Endothelial cell of umbilical vein (primary cell): ENCODE measurements at regions not wholly inside any gene's neighbourhood (a gene's known extent, or its start where the extent isn't known, plus 50 kb on each side); places are given as distances from the start of the nearest gene placed in this dataset.

Experiments used
- BruUV-seq: library from RNA; stranded (reverse); fragments of 400-500 nt; replicated peaks from 2 replicates; lab custom pipeline; 2021; lab: Mats Ljungman, UMichigan
- CTCF ChIA-PET: fragments of 300-600, 350-600 bp; sonication (Branson Sonifier 250); formaldehyde crosslinking; loops from one replicate; lab custom pipeline; 2021; ENCODE audit warnings: antibody characterized with exemption, inconsistent platforms; lab: Charles Lee
- POLR2A ChIA-PET: fragments of 300-600, 350-600 bp; sonication (Branson Sonifier 250); formaldehyde crosslinking; loops from one replicate; lab custom pipeline; 2021; ENCODE audit warnings: antibody characterized with exemption, inconsistent platforms; lab: Charles Lee
- DNase-seq: peaks from one replicate; pipeline ENCODE4 v3.0.0-alpha.2; 2011; ENCODE audit warnings: low read depth, low spot score
- FAIRE-seq: peaks from 2 replicates; lab custom pipeline; 2011; peaks lifted over from hg19 to GRCh38; lab: Jason Lieb, UNC
- H2AFZ ChIP-seq: 2 replicates; pipeline ENCODE4 v1.6.0; 2012; ENCODE audit warnings: low read depth, low read length, control low read depth, inconsistent platforms
- H3K27ac ChIP-seq: 2 replicates; pipeline ENCODE4 v1.5.1; 2011; ENCODE audit warnings: low read depth, mild to moderate bottlenecking, control low read depth, low read length, moderate library complexity; ENCODE audit not compliant: insufficient read depth
- H3K27me3 ChIP-seq, 2 experiments: 2 replicates each; pipeline versions ENCODE4 v1.6.0 to v1.6.1; 2011; ENCODE audit warnings: low read length in 2 of 2, mixed read lengths in 1 of 2; ENCODE audit not compliant: control insufficient read depth in 2 of 2, insufficient read depth in 2 of 2
- H3K36me3 ChIP-seq, 2 experiments: 2 replicates in 1 of 2; 3 replicates in 1 of 2; pipeline ENCODE4 v1.5.1; 2011; ENCODE audit warnings: low read length in 2 of 2, mild to moderate bottlenecking in 1 of 2, moderate library complexity in 1 of 2; ENCODE audit not compliant: control insufficient read depth in 2 of 2, insufficient read depth in 2 of 2; ENCODE audit errors: extremely low read depth in 1 of 2
- H3K4me1 ChIP-seq: 3 replicates; pipeline ENCODE4 v1.5.1; 2011; ENCODE audit warnings: mild to moderate bottlenecking, low read length; ENCODE audit not compliant: control insufficient read depth, insufficient read depth; ENCODE audit errors: extremely low read depth
- H3K4me2 ChIP-seq: 2 replicates; pipeline ENCODE4 v1.6.1; 2011; ENCODE audit warnings: low read length, control low read depth, mixed read lengths; ENCODE audit not compliant: insufficient read depth
- H3K4me3 ChIP-seq, 3 experiments: fragments of 200-600 bp in 1 of 3; sonication (generic), shearing (Covaris generic) in 1 of 3; replicated peaks in 1 of 3; 2 replicates each; pipeline ENCODE4 v1.5.1; 2011 to 2016; ENCODE audit warnings: control low read depth in 3 of 3, low read length in 3 of 3, mild to moderate bottlenecking in 2 of 3, inconsistent platforms in 1 of 3, low read depth in 1 of 3, moderate library complexity in 1 of 3; ENCODE audit not compliant: insufficient read depth in 1 of 3
- H3K79me2 ChIP-seq: 2 replicates; pipeline ENCODE4 v1.6.0; 2012; ENCODE audit warnings: low read length, inconsistent platforms; ENCODE audit not compliant: control insufficient read depth, insufficient read depth
- H3K9ac ChIP-seq: replicated peaks from 2 replicates; pipeline ENCODE3; 2011; ENCODE audit warnings: low read length, control low read depth; ENCODE audit not compliant: insufficient read depth; ENCODE audit errors: extremely low read depth
- H3K9me1 ChIP-seq: replicated peaks from 3 replicates; pipeline ENCODE4 v1.6.0; 2011; ENCODE audit warnings: mild to moderate bottlenecking, low read length; ENCODE audit not compliant: control insufficient read depth, insufficient read depth; ENCODE audit errors: extremely low read depth
- H3K9me3 ChIP-seq: replicated peaks from 2 replicates; pipeline ENCODE4 v1.5.1; 2012; ENCODE audit warnings: low read length, inconsistent platforms; ENCODE audit not compliant: control insufficient read depth, insufficient read depth
- H4K20me1 ChIP-seq: replicated peaks from 2 replicates; pipeline ENCODE3; 2011; ENCODE audit warnings: mild to moderate bottlenecking, low read length; ENCODE audit not compliant: control insufficient read depth, insufficient read depth; ENCODE audit errors: extremely low read depth
- EZH2 ChIP-seq: IDR thresholded peaks from 2 replicates; pipeline ENCODE4 v1.6.1; 2012; ENCODE audit warnings: borderline replicate concordance, low read depth, mild to moderate bottlenecking, moderate library complexity, low read length, inconsistent platforms; ENCODE audit not compliant: severe bottlenecking
- FOS ChIP-seq: IDR thresholded peaks from 2 replicates; pipeline ENCODE4 v1.6.1; 2011; ENCODE audit warnings: mild to moderate bottlenecking, low read length, moderate library complexity, borderline replicate concordance; ENCODE audit not compliant: insufficient read depth
- GATA2 ChIP-seq: IDR thresholded peaks from 2 replicates; pipeline ENCODE4 v1.7.0; 2011; ENCODE audit warnings: low read depth, mild to moderate bottlenecking, moderate library complexity, mixed read lengths, low read length; ENCODE audit not compliant: insufficient read length, insufficient read depth
- POLR2A ChIP-seq: IDR thresholded peaks from 2 replicates; pipeline ENCODE4 v1.6.1; 2012; ENCODE audit warnings: low read depth, mild to moderate bottlenecking, control low read depth, low read length
- POLR2AphosphoS5 ChIP-seq: IDR thresholded peaks from 2 replicates; pipeline ENCODE4 v1.6.1; 2012; ENCODE audit warnings: low read depth, mild to moderate bottlenecking, control low read depth, low read length, moderate library complexity; ENCODE audit not compliant: insufficient read depth
- dilution Hi-C: fragments of 300-500 bp; cut with MboI; formaldehyde crosslinking; loops from one replicate; pipeline ENCODE4 v1.15.0; 2019; ENCODE audit warnings: low sequenced_read_pairs; ENCODE audit not compliant: extremely low pct_ligation_motif_present
- intact Hi-C: fragments of 100-400 bp; cut with micrococcal nuclease; formaldehyde crosslinking; loops from one replicate; pipeline ENCODE4 v1.10.0; 2022
- TF ChIP-seq, protein P1 (sequence below): IDR thresholded peaks from 2 replicates; pipeline ENCODE4 v1.6.1; 2011; ENCODE audit not compliant: insufficient read depth, insufficient read length
- TF ChIP-seq, protein P2 (sequence below), 2 donors: IDR thresholded peaks; 1 replicate in 1 of 2; 2 replicates in 1 of 2; pipeline ENCODE4 v1.5.1; 2011; ENCODE audit warnings: low read length in 2 of 2, mild to moderate bottlenecking in 2 of 2, moderate library complexity in 2 of 2, control low read depth in 1 of 2, inconsistent platforms in 1 of 2, low read depth in 1 of 2; ENCODE audit not compliant: insufficient read depth in 1 of 2; ENCODE audit errors: extremely low read depth in 1 of 2

DNA sequence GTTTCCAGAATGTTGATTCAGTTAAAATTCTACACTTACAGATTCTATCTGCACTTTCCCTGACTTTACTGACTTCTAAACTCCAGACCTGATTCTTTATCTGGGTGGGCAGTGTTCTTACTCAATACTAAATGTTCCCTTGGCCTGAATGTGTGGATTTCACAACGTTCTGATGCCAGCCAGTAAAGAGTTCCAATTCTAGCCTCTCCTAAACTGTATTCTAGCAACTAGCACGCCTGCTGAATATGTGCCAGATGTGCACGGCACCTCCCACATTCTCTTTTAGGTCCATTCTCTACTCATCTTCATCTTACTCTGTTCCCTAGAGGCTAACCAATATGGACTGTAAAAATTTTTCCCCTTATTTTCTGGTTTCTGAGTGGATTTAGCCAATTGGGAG is 479.5 kb upstream of the AGTR1 start:
- Histone ChIP-seq H3K4me1 (no peaks in the 10 kb centered on the region), H3K9me1 (no peaks in the 10 kb centered on the region), H3K9ac (no peak overlapping the region), H3K27me3 (no peaks in the 10 kb centered on the region), H3K79me2 (no peaks in the 10 kb centered on the region), H3K27ac (no peak overlapping the region), H3K36me3 (no peaks in the 10 kb centered on the region), H3K4me3 (no peak overlapping the region), H4K20me1 (no peaks in the 10 kb centered on the region), H3K9me3 (no peaks in the 10 kb centered on the region), H3K4me2 (no peak overlapping the region), H2AFZ (no peak overlapping the region)
- BruUV-seq = no TSS peak
- ChIA-PET CTCF (no interaction called here), POLR2A (no interaction called here)
- TF ChIP-seq, protein P1, sequence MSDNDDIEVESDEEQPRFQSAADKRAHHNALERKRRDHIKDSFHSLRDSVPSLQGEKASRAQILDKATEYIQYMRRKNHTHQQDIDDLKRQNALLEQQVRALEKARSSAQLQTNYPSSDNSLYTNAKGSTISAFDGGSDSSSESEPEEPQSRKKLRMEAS = no peak
- TF ChIP-seq GATA2 (no peak), FOS (no peak), POLR2A (no peak), EZH2 (no peak), POLR2AphosphoS5 (no peak)
- TF ChIP-seq, protein P2, sequence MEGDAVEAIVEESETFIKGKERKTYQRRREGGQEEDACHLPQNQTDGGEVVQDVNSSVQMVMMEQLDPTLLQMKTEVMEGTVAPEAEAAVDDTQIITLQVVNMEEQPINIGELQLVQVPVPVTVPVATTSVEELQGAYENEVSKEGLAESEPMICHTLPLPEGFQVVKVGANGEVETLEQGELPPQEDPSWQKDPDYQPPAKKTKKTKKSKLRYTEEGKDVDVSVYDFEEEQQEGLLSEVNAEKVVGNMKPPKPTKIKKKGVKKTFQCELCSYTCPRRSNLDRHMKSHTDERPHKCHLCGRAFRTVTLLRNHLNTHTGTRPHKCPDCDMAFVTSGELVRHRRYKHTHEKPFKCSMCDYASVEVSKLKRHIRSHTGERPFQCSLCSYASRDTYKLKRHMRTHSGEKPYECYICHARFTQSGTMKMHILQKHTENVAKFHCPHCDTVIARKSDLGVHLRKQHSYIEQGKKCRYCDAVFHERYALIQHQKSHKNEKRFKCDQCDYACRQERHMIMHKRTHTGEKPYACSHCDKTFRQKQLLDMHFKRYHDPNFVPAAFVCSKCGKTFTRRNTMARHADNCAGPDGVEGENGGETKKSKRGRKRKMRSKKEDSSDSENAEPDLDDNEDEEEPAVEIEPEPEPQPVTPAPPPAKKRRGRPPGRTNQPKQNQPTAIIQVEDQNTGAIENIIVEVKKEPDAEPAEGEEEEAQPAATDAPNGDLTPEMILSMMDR (IDR thresholded peaks at IDR 0.05; ENCODE audit: extremely low read depth in 1 of 2, insufficient read depth in 1 of 2, low read depth in 1 of 2, low read length in 2 of 2) = no peak
- intact Hi-C loops = no loop called here
- DNase-seq = no peak
- FAIRE-seq = no peak
- dilution Hi-C loops = no loop called here
